ENCODE measurements at regions not wholly inside any gene's neighbourhood (a gene's known extent, or its start where the extent isn't known, plus 50 kb on each side); places are given as distances from the start of the nearest gene placed in this dataset.
"Not testable (repeated sequence)": the region's sequence is repeated elsewhere in the genome, so short reads cannot be mapped to it uniquely, and the experiment has no call there.

GRCh38 chr13:22871231-22871630, 309.5 kb upstream of the SGCG start:
- DNase-seq: no peak

- no peak for DNase-seq
Observed at GRCh38 chr13:22874839-22875238, 305.9 kb upstream of the SGCG start.

GRCh38 chr13:22877421-22877820, 303.4 kb upstream of the SGCG start:
- DNase-seq: no peak

- no peak for DNase-seq
Observed at GRCh38 chr13:22880741-22881720, 299.7 kb upstream of the SGCG start.

- DNase-seq: not testable (repeated sequence)
Observed at GRCh38 chr13:22881721-22882608, 298.8 kb upstream of the SGCG start.

- DNase-seq: no peak
Observed at GRCh38 chr13:22883262-22883840, 297.4 kb upstream of the SGCG start.

GRCh38 chr13:22883956-22884355, 296.8 kb upstream of the SGCG start:
- no peak for DNase-seq

GRCh38 chr13:22886061-22886460, 294.7 kb upstream of the SGCG start:
- not testable (repeated sequence) for DNase-seq

- not testable (repeated sequence) for DNase-seq
Observed at GRCh38 chr13:22889376-22889775, 291.4 kb upstream of the SGCG start.

- no peak for DNase-seq
Observed at GRCh38 chr13:22893204-22893603, 287.6 kb upstream of the SGCG start.

- no peak for DNase-seq
Observed at GRCh38 chr13:22893777-22894176, 287.0 kb upstream of the SGCG start.

GRCh38 chr13:22897571-22898314, 283.0 kb upstream of the SGCG start:
- DNase-seq: no peak

- not testable (repeated sequence) for DNase-seq
Observed at GRCh38 chr13:22900416-22900951, 280.3 kb upstream of the SGCG start.

- no peak for DNase-seq
Observed at GRCh38 chr13:22903301-22903700, 277.5 kb upstream of the SGCG start.

- no peak for DNase-seq
Observed at GRCh38 chr13:22903925-22904324, 276.9 kb upstream of the SGCG start.

- DNase-seq: peak; percentile 60
Observed at GRCh38 chr13:22915442-22916082, 265.2 kb upstream of the SGCG start.

GRCh38 chr13:22916276-22916675, 264.5 kb upstream of the SGCG start:
- not testable (repeated sequence) for DNase-seq

GRCh38 chr13:22925881-22926747, 254.7 kb upstream of the SGCG start:
- no peak for DNase-seq

GRCh38 chr13:22926748-22927400, 253.9 kb upstream of the SGCG start:
- no peak for DNase-seq

GRCh38 chr13:22927845-22928244, 252.9 kb upstream of the SGCG start:
- DNase-seq: not testable (repeated sequence)
